HepG2 (cell line): ENCODE measurements at regions not wholly inside any gene's neighbourhood (a gene's known extent, or its start where the extent isn't known, plus 50 kb on each side); places are given as distances from the start of the nearest gene placed in this dataset.

ENCODE experiments used
- ATAC-seq: fragments of 200-7000 bp; cut with Tn5 transposase; 3 replicates; pipeline ENCODE4 v1.9.1; 2020; ENCODE audit warnings: mild to moderate bottlenecking, moderate library complexity
- BruUV-seq: library from RNA; stranded (reverse); fragments of 400-500 nt; replicated peaks from 2 replicates; lab custom pipeline; 2021; lab: Mats Ljungman, UMichigan
- CTCF ChIA-PET: fragments of 300-600 bp; formaldehyde crosslinking; extraction: SDS; loops from one replicate; lab custom pipeline; 2021; ENCODE audit warnings: low total read pairs, inconsistent platforms, low intra/inter-chr PET ratio; lab: Yijun Ruan, JAX
- POLR2A ChIA-PET: fragments of 350-600 bp; sonication (Branson Sonifier 250); formaldehyde crosslinking; loops from one replicate; lab custom pipeline; 2020; ENCODE audit warnings: antibody characterized with exemption, inconsistent platforms; lab: Yijun Ruan, JAX
- DNase-seq: peaks from one replicate; pipeline ENCODE4 v3.0.0-alpha.2; 2015; ENCODE audit warnings: low spot score
- FAIRE-seq: peaks from 3 replicates; lab custom pipeline; 2011; peaks lifted over from hg19 to GRCh38; lab: Jason Lieb, UNC
- H2AFZ ChIP-seq: one replicate; pipeline ENCODE4 v1.6.1; 2011; ENCODE audit warnings: low read length, inconsistent platforms
- H3K27ac ChIP-seq: fragments of 300-600 bp; 3 replicates; pipeline ENCODE4 v1.8.0; 2011; ENCODE audit warnings: mixed run types, mild to moderate bottlenecking, mixed read lengths, low read length, inconsistent platforms; ENCODE audit not compliant: insufficient read depth; ENCODE audit errors: extremely low read length
- H3K27me3 ChIP-seq, 2 experiments: fragments of 200-600 bp in 1 of 2; 2 replicates in 1 of 2; 3 replicates in 1 of 2; pipeline versions ENCODE4 v1.6.0 to v1.8.0; 2011; ENCODE audit warnings: low read length in 2 of 2, mild to moderate bottlenecking in 2 of 2, moderate library complexity in 2 of 2, inconsistent platforms in 1 of 2; ENCODE audit not compliant: insufficient read depth in 2 of 2, control insufficient read depth in 1 of 2
- H3K36me3 ChIP-seq, 2 experiments: fragments of 200-600 bp in 1 of 2; replicated peaks in 1 of 2; 2 replicates in 1 of 2; 3 replicates in 1 of 2; pipeline versions ENCODE4 v1.5.1 to v1.8.0; 2011; ENCODE audit warnings: low read length in 2 of 2, inconsistent platforms in 1 of 2; ENCODE audit not compliant: insufficient read depth in 2 of 2, control insufficient read depth in 1 of 2
- H3K4me1 ChIP-seq: 2 replicates; pipeline ENCODE4 v1.5.1; 2012; ENCODE audit warnings: low read length, inconsistent platforms; ENCODE audit not compliant: insufficient read depth
- H3K4me2 ChIP-seq: 2 replicates; pipeline ENCODE4 v1.6.0; 2011; ENCODE audit warnings: low read depth, low read length, inconsistent platforms
- H3K4me3 ChIP-seq, 3 experiments: fragments of 200-600 bp in 1 of 3; sonication (generic), shearing (Covaris generic) in 1 of 3; replicated peaks in 1 of 3; 2 replicates each; pipeline ENCODE4 v1.5.1; 2011 to 2016; ENCODE audit warnings: low read length in 3 of 3, inconsistent platforms in 2 of 3, low read depth in 2 of 3, mild to moderate bottlenecking in 2 of 3, control low read depth in 1 of 3, mixed read lengths in 1 of 3; ENCODE audit not compliant: insufficient read depth in 1 of 3
- H3K79me2 ChIP-seq: one replicate; pipeline ENCODE4 v1.6.1; 2011; ENCODE audit warnings: low read length, inconsistent platforms; ENCODE audit not compliant: insufficient read depth
- H3K9ac ChIP-seq: 2 replicates; pipeline ENCODE4 v1.6.0; 2011; ENCODE audit warnings: mild to moderate bottlenecking, low read depth, low read length, inconsistent platforms; ENCODE audit not compliant: insufficient read depth
- H3K9me3 ChIP-seq: 2 replicates; pipeline ENCODE4 v1.5.1; 2012; ENCODE audit warnings: mild to moderate bottlenecking, low read length
- H4K20me1 ChIP-seq: 2 replicates; pipeline ENCODE4 v1.6.0; 2011; ENCODE audit warnings: inconsistent platforms, mild to moderate bottlenecking, low read length, moderate library complexity; ENCODE audit not compliant: insufficient read depth
- FLYWCH1 ChIP-seq: sonication (generic); formaldehyde crosslinking; IDR thresholded peaks from 2 replicates; pipeline ENCODE4 v1.8.1; 2023; ENCODE audit warnings: mild to moderate bottlenecking, missing genetic modification reagents
- NR3C1 ChIP-seq: sonication (generic); formaldehyde crosslinking; IDR thresholded peaks from 2 replicates; pipeline ENCODE4 v1.4.0; 2020; ENCODE audit warnings: missing genetic modification reagents
- SMARCE1 ChIP-seq: fragments of 450-650 bp; IDR thresholded peaks from 2 replicates; pipeline ENCODE4 v1.6.1; 2017; ENCODE audit warnings: borderline replicate concordance
- TSC22D2 ChIP-seq: sonication (generic); formaldehyde crosslinking; IDR thresholded peaks from 2 replicates; pipeline ENCODE4 v1.5.1; 2020; ENCODE audit warnings: missing genetic modification reagents, mild to moderate bottlenecking, borderline replicate concordance
- ZC3H4 ChIP-seq: sonication (generic); formaldehyde crosslinking; IDR thresholded peaks from 2 replicates; pipeline ENCODE4 v1.4.0; 2020; ENCODE audit warnings: missing genetic modification reagents, borderline replicate concordance
- WGBS: methylation state at CpG from one replicate; pipeline ENCODE4 v1.1.6; 2017; ENCODE audit warnings: low lambda C conversion rate; 5-methylcytosine and 5-hydroxymethylcytosine counted together
- in situ Hi-C: cut with HindIII; loops from 2 replicates; pipeline ENCODE4 v1.10.0; 2017; ENCODE audit warnings: low pct_unique_long_range_greater_than_20kb; ENCODE audit not compliant: extremely low pct_ligation_motif_present
- intact Hi-C: fragments of 100-400 bp; cut with micrococcal nuclease; formaldehyde crosslinking; loops from one replicate; pipeline ENCODE4 v1.10.0; 2022; ENCODE audit not compliant: unreplicated experiment
- TF ChIP-seq, protein P1 (sequence below): sonication (generic); formaldehyde crosslinking; IDR thresholded peaks from 2 replicates; pipeline ENCODE4 v1.4.0; 2020; ENCODE audit warnings: missing genetic modification reagents
- TF ChIP-seq, protein P2 (sequence below): sonication (generic); formaldehyde crosslinking; IDR thresholded peaks from 2 replicates; pipeline ENCODE4 v1.9.0; 2021; ENCODE audit warnings: missing genetic modification reagents, borderline replicate concordance
- TF ChIP-seq, protein P3 (sequence below): sonication (generic); formaldehyde crosslinking; IDR thresholded peaks from 2 replicates; pipeline ENCODE4 v1.9.0; 2022; ENCODE audit warnings: missing genetic modification reagents, mild to moderate bottlenecking, borderline replicate concordance
- TF ChIP-seq, protein P4 (sequence below): sonication (generic); formaldehyde crosslinking; IDR thresholded peaks from 2 replicates; pipeline ENCODE4 v1.8.1; 2023; ENCODE audit warnings: mild to moderate bottlenecking, missing genetic modification reagents

DNA sequence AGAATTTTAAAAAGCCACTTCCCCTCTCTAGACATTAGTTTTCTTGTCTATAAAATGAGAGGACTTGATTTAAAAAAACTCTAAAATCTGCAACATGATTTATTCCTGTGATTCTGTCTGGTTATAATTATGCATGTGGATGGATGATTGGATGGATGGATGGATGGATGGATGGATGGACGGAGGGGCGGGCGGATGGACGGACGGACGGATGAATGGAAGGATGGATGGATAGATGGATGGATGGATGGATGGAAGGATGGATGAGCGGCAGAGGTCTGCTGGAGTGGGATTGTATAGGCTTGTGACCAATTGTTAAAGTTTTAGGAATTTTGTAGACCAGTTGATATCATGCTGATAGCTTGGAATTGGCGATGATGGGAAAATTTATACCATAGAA, 135.2 kb upstream of the TIAM1 start (continued):
- TF ChIP-seq, protein P1, sequence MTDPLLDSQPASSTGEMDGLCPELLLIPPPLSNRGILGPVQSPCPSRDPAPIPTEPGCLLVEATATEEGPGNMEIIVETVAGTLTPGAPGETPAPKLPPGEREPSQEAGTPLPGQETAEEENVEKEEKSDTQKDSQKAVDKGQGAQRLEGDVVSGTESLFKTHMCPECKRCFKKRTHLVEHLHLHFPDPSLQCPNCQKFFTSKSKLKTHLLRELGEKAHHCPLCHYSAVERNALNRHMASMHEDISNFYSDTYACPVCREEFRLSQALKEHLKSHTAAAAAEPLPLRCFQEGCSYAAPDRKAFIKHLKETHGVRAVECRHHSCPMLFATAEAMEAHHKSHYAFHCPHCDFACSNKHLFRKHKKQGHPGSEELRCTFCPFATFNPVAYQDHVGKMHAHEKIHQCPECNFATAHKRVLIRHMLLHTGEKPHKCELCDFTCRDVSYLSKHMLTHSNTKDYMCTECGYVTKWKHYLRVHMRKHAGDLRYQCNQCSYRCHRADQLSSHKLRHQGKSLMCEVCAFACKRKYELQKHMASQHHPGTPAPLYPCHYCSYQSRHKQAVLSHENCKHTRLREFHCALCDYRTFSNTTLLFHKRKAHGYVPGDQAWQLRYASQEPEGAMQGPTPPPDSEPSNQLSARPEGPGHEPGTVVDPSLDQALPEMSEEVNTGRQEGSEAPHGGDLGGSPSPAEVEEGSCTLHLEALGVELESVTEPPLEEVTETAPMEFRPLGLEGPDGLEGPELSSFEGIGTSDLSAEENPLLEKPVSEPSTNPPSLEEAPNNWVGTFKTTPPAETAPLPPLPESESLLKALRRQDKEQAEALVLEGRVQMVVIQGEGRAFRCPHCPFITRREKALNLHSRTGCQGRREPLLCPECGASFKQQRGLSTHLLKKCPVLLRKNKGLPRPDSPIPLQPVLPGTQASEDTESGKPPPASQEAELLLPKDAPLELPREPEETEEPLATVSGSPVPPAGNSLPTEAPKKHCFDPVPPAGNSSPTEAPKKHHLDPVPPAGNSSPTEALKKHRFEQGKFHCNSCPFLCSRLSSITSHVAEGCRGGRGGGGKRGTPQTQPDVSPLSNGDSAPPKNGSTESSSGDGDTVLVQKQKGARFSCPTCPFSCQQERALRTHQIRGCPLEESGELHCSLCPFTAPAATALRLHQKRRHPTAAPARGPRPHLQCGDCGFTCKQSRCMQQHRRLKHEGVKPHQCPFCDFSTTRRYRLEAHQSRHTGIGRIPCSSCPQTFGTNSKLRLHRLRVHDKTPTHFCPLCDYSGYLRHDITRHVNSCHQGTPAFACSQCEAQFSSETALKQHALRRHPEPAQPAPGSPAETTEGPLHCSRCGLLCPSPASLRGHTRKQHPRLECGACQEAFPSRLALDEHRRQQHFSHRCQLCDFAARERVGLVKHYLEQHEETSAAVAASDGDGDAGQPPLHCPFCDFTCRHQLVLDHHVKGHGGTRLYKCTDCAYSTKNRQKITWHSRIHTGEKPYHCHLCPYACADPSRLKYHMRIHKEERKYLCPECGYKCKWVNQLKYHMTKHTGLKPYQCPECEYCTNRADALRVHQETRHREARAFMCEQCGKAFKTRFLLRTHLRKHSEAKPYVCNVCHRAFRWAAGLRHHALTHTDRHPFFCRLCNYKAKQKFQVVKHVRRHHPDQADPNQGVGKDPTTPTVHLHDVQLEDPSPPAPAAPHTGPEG, result no peak

DNA sequence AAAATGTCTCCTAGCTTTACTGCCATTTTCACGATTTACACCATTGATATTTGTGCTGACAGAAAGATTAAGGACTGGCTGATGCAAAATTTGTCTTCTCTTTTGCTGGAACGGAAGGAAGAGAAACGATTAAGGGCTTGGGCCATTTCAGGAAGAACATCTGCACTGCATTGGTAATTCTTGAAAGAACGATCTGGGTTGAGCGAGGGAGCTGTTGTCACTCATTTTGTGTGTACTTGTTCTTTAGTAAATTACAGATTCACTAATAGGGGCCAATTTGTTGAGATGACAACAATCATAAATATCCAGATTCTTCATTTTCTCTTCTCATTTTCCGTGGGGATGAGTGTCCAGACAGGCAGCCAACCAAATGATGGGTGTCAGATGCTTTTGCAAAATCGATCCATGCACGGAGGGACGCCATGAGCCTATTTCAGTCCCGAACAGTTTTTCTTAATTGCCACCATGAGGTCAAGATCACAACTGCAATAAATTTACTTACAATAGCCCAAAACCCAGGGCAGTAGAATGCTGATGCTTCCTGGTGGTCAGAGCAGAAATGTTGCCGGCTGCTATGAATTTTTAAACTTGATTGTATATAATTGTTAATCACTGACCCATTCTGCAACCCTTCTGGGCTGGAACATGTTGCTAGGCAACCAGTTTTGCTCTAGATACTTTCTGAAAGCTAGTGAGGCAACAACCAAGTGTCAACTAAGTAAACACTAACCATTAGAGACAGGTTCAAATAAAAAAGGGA, 132.4 kb upstream of the TIAM1 start:
- Histone ChIP-seq H3K4me1 (no peaks in the 10 kb centered on the region), H3K4me2 (no peak overlapping the region), H4K20me1 (no peaks in the 10 kb centered on the region), H3K79me2 (no peaks in the 10 kb centered on the region), H3K4me3 (no peak overlapping the region), H3K9ac (no peak overlapping the region), H3K27ac (no peak overlapping the region), H3K36me3 (no peaks in the 10 kb centered on the region), H2AFZ (no peak overlapping the region), H3K27me3 (no peaks in the 10 kb centered on the region), H3K9me3 (peaks cover 15% of the 10 kb centered on the region)
- FAIRE-seq, result no peak
- ChIA-PET POLR2A (no interaction called here), CTCF (no interaction called here)
- in situ Hi-C loops, result no loop called here
- intact Hi-C loops, result no loop called here
- no peak for DNase-seq
- 43% methylated on average over 11 of the region's 11 CpGs for WGBS
- no peak for ATAC-seq
- BruUV-seq, result no TSS peak
- TF ChIP-seq FLYWCH1 (CRISPR knock-in tag) (no peak), ZC3H4 (CRISPR knock-in tag) (no peak), TSC22D2 (CRISPR knock-in tag) (no peak), NR3C1 (CRISPR knock-in tag) (no peak), SMARCE1 (no peak)
- TF ChIP-seq, protein P2, sequence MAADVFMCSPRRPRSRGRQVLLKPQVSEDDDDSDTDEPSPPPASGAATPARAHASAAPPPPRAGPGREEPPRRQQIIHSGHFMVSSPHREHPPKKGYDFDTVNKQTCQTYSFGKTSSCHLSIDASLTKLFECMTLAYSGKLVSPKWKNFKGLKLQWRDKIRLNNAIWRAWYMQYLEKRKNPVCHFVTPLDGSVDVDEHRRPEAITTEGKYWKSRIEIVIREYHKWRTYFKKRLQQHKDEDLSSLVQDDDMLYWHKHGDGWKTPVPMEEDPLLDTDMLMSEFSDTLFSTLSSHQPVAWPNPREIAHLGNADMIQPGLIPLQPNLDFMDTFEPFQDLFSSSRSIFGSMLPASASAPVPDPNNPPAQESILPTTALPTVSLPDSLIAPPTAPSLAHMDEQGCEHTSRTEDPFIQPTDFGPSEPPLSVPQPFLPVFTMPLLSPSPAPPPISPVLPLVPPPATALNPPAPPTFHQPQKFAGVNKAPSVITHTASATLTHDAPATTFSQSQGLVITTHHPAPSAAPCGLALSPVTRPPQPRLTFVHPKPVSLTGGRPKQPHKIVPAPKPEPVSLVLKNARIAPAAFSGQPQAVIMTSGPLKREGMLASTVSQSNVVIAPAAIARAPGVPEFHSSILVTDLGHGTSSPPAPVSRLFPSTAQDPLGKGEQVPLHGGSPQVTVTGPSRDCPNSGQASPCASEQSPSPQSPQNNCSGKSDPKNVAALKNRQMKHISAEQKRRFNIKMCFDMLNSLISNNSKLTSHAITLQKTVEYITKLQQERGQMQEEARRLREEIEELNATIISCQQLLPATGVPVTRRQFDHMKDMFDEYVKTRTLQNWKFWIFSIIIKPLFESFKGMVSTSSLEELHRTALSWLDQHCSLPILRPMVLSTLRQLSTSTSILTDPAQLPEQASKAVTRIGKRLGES, result no peak
- TF ChIP-seq, protein P3, sequence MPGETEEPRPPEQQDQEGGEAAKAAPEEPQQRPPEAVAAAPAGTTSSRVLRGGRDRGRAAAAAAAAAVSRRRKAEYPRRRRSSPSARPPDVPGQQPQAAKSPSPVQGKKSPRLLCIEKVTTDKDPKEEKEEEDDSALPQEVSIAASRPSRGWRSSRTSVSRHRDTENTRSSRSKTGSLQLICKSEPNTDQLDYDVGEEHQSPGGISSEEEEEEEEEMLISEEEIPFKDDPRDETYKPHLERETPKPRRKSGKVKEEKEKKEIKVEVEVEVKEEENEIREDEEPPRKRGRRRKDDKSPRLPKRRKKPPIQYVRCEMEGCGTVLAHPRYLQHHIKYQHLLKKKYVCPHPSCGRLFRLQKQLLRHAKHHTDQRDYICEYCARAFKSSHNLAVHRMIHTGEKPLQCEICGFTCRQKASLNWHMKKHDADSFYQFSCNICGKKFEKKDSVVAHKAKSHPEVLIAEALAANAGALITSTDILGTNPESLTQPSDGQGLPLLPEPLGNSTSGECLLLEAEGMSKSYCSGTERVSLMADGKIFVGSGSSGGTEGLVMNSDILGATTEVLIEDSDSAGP (CRISPR knock-in tag), result no peak
- TF ChIP-seq, protein P4, sequence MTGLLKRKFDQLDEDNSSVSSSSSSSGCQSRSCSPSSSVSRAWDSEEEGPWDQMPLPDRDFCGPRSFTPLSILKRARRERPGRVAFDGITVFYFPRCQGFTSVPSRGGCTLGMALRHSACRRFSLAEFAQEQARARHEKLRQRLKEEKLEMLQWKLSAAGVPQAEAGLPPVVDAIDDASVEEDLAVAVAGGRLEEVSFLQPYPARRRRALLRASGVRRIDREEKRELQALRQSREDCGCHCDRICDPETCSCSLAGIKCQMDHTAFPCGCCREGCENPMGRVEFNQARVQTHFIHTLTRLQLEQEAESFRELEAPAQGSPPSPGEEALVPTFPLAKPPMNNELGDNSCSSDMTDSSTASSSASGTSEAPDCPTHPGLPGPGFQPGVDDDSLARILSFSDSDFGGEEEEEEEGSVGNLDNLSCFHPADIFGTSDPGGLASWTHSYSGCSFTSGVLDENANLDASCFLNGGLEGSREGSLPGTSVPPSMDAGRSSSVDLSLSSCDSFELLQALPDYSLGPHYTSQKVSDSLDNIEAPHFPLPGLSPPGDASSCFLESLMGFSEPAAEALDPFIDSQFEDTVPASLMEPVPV, result no peak
